Thoracic aorta (tissue), 2 donors: ENCODE measurements at regions not wholly inside any gene's neighbourhood (a gene's known extent, or its start where the extent isn't known, plus 50 kb on each side); places are given as distances from the start of the nearest gene placed in this dataset.

Experiments
- ATAC-seq: fragments of 150-250 bp; one replicate; pipeline ENCODE4 v1.8.0; 2017; ENCODE audit warnings: low read depth; ENCODE audit not compliant: insufficient number of reproducible peaks, low FRiP score
- DNase-seq: peaks from one replicate; pipeline ENCODE4 v3.0.0-alpha.2; 2020; ENCODE audit warnings: low spot score
- H3K27ac ChIP-seq, 2 donors: fragments of 200-600 bp; sonication (generic); 1 replicate in 1 of 2; 2 replicates in 1 of 2; pipeline ENCODE4 v1.5.1; 2016; ENCODE audit warnings: mild to moderate bottlenecking in 2 of 2, moderate library complexity in 2 of 2
- H3K27me3 ChIP-seq: fragments of 200-600 bp; sonication (generic); replicated peaks from 2 replicates; pipeline ENCODE4 v1.6.0; 2016; ENCODE audit warnings: mild to moderate bottlenecking; ENCODE audit not compliant: insufficient read depth
- H3K36me3 ChIP-seq: fragments of 200-600 bp; sonication (generic); one replicate; pipeline ENCODE4 v1.5.1; 2016
- H3K4me1 ChIP-seq, 2 donors: fragments of 200-600 bp; sonication (generic); 1 replicate in 1 of 2; 2 replicates in 1 of 2; pipeline versions ENCODE4 v1.5.1 to v1.6.0; 2016; ENCODE audit warnings: low read depth in 2 of 2, mild to moderate bottlenecking in 1 of 2; ENCODE audit not compliant: control insufficient read depth in 1 of 2
- H3K4me3 ChIP-seq: fragments of 200-600 bp; sonication (generic); 2 replicates; pipeline ENCODE4 v1.5.1; 2016; ENCODE audit warnings: mild to moderate bottlenecking
- H3K9me3 ChIP-seq: fragments of 200-600 bp; sonication (generic); 2 replicates; pipeline ENCODE4 v1.5.1; 2016
- CTCF ChIP-seq: fragments of 200-600 bp; sonication (generic); IDR thresholded peaks from one replicate; pipeline ENCODE4 v1.5.1; 2019; ENCODE audit warnings: antibody characterized with exemption

- no peaks in the 10 kb centered on the region for H3K4me1 ChIP-seq
- TF ChIP-seq CTCF = no peak
- ATAC-seq (no peak), DNase-seq (no peak)
- no peak overlapping the region for H3K27ac ChIP-seq
- H3K27me3 ChIP-seq = no peaks in the 10 kb centered on the region
- H3K36me3 ChIP-seq = no peaks in the 10 kb centered on the region
- no peak overlapping the region for H3K4me3 ChIP-seq
- no peaks in the 10 kb centered on the region for H3K9me3 ChIP-seq
These were observed 309.1 kb upstream of the NRIP1 start for GRCh38 chr21:15373941-15374340.

GRCh38 chr21:15379776-15380175, 315.0 kb upstream of the NRIP1 start:
- no peak for TF ChIP-seq CTCF
- H3K4me3 ChIP-seq = no peak overlapping the region
- H3K36me3 ChIP-seq = no peaks in the 10 kb centered on the region
- DNase-seq (no peak), ATAC-seq (no peak)
- H3K9me3 ChIP-seq = no peaks in the 10 kb centered on the region
- H3K4me1 ChIP-seq = no peaks in the 10 kb centered on the region
- no peak overlapping the region for H3K27ac ChIP-seq
- no peaks in the 10 kb centered on the region for H3K27me3 ChIP-seq

GRCh38 chr21:15383588-15383987, 318.8 kb upstream of the NRIP1 start:
- no peak for DNase-seq
- no peaks in the 10 kb centered on the region for H3K36me3 ChIP-seq
- no peak for ATAC-seq
- no peaks in the 10 kb centered on the region for H3K9me3 ChIP-seq
- no peaks in the 10 kb centered on the region for H3K4me1 ChIP-seq
- no peaks in the 10 kb centered on the region for H3K27me3 ChIP-seq
- H3K4me3 ChIP-seq = no peak overlapping the region
- no peak for TF ChIP-seq CTCF
- H3K27ac ChIP-seq = no peak overlapping the region

- no peaks in the 10 kb centered on the region for H3K27me3 ChIP-seq
- no peaks in the 10 kb centered on the region for H3K9me3 ChIP-seq
- no peaks in the 10 kb centered on the region for H3K4me1 ChIP-seq
- no peaks in the 10 kb centered on the region for H3K36me3 ChIP-seq
- TF ChIP-seq CTCF = no peak
- no peak overlapping the region for H3K4me3 ChIP-seq
- DNase-seq (no peak), ATAC-seq (no peak)
- H3K27ac ChIP-seq = no peak overlapping the region
These were observed 325.2 kb upstream of the NRIP1 start for GRCh38 chr21:15390049-15390448.

- H3K27me3 ChIP-seq = no peaks in the 10 kb centered on the region
- ATAC-seq = no peak
- H3K4me1 ChIP-seq = no peaks in the 10 kb centered on the region
- H3K4me3 ChIP-seq = no peak overlapping the region
- H3K9me3 ChIP-seq = no peaks in the 10 kb centered on the region
- no peaks in the 10 kb centered on the region for H3K36me3 ChIP-seq
- TF ChIP-seq CTCF = no peak
- no peak overlapping the region for H3K27ac ChIP-seq
- no peak for DNase-seq
These were observed 332.5 kb upstream of the NRIP1 start for GRCh38 chr21:15397258-15397657.
